Skin of body (tissue), 1 donor: ENCODE measurements at regions not wholly inside any gene's neighbourhood (a gene's known extent, or its start where the extent isn't known, plus 50 kb on each side); places are given as distances from the start of the nearest gene placed in this dataset.

ENCODE experiments used
- DNase-seq: peaks from one replicate; lab custom pipeline; 2025; lab: John Stamatoyannopoulos, UW

- no peak for DNase-seq
Observed at GRCh38 chr15:95888762-95889161, 441.7 kb upstream of the NR2F2 start.

GRCh38 chr15:95894407-95894956 is 436.0 kb upstream of the NR2F2 start:
- no peak for DNase-seq

GRCh38 chr15:95895508-95895907 is 435.0 kb upstream of the NR2F2 start:
- no peak for DNase-seq

GRCh38 chr15:95897651-95898050 is 432.8 kb upstream of the NR2F2 start:
- DNase-seq = no peak

- no peak for DNase-seq
Observed at GRCh38 chr15:95898761-95899160, 431.7 kb upstream of the NR2F2 start.

GRCh38 chr15:95901271-95901670 is 429.2 kb upstream of the NR2F2 start:
- DNase-seq = no peak

GRCh38 chr15:95902606-95903005 is 427.9 kb upstream of the NR2F2 start:
- DNase-seq = no peak

GRCh38 chr15:95903352-95903751 is 427.1 kb upstream of the NR2F2 start:
- DNase-seq = no peak

- DNase-seq = no peak
Observed at GRCh38 chr15:95910643-95911212, 419.8 kb upstream of the NR2F2 start.

- DNase-seq = no peak
Observed at GRCh38 chr15:95911570-95912279, 418.8 kb upstream of the NR2F2 start.

- DNase-seq = no peak
Observed at GRCh38 chr15:95912280-95912625, 418.2 kb upstream of the NR2F2 start.

- DNase-seq = no peak
Observed at GRCh38 chr15:95912728-95913127, 417.8 kb upstream of the NR2F2 start.

- DNase-seq = no peak
Observed at GRCh38 chr15:95916568-95916967, 413.9 kb upstream of the NR2F2 start.

GRCh38 chr15:95918525-95918924 is 412.0 kb upstream of the NR2F2 start:
- no peak for DNase-seq

GRCh38 chr15:95919460-95919859 is 411.0 kb upstream of the NR2F2 start:
- DNase-seq = no peak

- no peak for DNase-seq
Observed at GRCh38 chr15:95921404-95921803, 409.1 kb upstream of the NR2F2 start.

- no peak for DNase-seq
Observed at GRCh38 chr15:95922431-95922830, 408.1 kb upstream of the NR2F2 start.

GRCh38 chr15:95923792-95924191 is 406.7 kb upstream of the NR2F2 start:
- DNase-seq = no peak

GRCh38 chr15:95928822-95929221 is 401.7 kb upstream of the NR2F2 start:
- DNase-seq = no peak

- DNase-seq = no peak
Observed at GRCh38 chr15:95929232-95929846, 401.2 kb upstream of the NR2F2 start.

- no peak for DNase-seq
Observed at GRCh38 chr15:95930659-95931375, 399.7 kb upstream of the NR2F2 start.

GRCh38 chr15:95931619-95932018 is 398.9 kb upstream of the NR2F2 start:
- no peak for DNase-seq
